ENCODE measurements at regions not wholly inside any gene's neighbourhood (a gene's known extent, or its start where the extent isn't known, plus 50 kb on each side); places are given as distances from the start of the nearest gene placed in this dataset.

DNA sequence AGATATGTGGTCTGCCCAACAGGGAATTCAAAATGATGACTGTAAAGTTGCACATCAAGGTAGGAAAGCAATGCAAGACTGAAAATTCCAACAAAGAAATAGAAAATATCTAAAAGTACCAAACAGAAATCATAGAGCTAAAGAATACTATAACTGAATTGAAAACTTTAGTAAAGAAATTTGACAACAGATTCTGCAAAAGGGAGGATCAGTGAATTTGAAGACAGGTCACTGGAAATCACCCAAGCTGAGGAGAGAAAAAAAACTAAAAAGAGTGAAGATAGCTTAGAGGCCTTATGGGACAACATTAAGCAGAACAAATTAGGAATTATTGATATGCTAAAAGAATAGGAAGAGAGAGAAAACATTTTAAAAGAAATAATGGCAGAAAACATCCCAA lies 240.6 kb downstream of the SNX13 start:
- TF ChIP-seq, protein P1, sequence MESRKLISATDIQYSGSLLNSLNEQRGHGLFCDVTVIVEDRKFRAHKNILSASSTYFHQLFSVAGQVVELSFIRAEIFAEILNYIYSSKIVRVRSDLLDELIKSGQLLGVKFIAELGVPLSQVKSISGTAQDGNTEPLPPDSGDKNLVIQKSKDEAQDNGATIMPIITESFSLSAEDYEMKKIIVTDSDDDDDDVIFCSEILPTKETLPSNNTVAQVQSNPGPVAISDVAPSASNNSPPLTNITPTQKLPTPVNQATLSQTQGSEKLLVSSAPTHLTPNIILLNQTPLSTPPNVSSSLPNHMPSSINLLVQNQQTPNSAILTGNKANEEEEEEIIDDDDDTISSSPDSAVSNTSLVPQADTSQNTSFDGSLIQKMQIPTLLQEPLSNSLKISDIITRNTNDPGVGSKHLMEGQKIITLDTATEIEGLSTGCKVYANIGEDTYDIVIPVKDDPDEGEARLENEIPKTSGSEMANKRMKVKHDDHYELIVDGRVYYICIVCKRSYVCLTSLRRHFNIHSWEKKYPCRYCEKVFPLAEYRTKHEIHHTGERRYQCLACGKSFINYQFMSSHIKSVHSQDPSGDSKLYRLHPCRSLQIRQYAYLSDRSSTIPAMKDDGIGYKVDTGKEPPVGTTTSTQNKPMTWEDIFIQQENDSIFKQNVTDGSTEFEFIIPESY (IDR thresholded peaks at IDR 0.05; ENCODE audit: extremely low read depth, insufficient replicate concordance, low read length), result no peak
- no peak for TF ChIP-seq EZH2phosphoT487 (IDR thresholded peaks at IDR 0.05; ENCODE audit: borderline replicate concordance)
- no peak for TF ChIP-seq ZNF274 (IDR thresholded peaks at IDR 0.05; ENCODE audit: low read depth, low read length)
- TF ChIP-seq POLR2A (IDR thresholded peaks at IDR 0.05; ENCODE audit: borderline replicate concordance, extremely low read depth, insufficient read depth, insufficient read length), result no peak
- no peak for TF ChIP-seq POLR2AphosphoS5 (IDR thresholded peaks at IDR 0.05; ENCODE audit: low read depth, low read length)
- TF ChIP-seq, protein P2, sequence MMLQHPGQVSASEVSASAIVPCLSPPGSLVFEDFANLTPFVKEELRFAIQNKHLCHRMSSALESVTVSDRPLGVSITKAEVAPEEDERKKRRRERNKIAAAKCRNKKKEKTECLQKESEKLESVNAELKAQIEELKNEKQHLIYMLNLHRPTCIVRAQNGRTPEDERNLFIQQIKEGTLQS (IDR thresholded peaks at IDR 0.05), result no peak
- TF ChIP-seq, protein P3, sequence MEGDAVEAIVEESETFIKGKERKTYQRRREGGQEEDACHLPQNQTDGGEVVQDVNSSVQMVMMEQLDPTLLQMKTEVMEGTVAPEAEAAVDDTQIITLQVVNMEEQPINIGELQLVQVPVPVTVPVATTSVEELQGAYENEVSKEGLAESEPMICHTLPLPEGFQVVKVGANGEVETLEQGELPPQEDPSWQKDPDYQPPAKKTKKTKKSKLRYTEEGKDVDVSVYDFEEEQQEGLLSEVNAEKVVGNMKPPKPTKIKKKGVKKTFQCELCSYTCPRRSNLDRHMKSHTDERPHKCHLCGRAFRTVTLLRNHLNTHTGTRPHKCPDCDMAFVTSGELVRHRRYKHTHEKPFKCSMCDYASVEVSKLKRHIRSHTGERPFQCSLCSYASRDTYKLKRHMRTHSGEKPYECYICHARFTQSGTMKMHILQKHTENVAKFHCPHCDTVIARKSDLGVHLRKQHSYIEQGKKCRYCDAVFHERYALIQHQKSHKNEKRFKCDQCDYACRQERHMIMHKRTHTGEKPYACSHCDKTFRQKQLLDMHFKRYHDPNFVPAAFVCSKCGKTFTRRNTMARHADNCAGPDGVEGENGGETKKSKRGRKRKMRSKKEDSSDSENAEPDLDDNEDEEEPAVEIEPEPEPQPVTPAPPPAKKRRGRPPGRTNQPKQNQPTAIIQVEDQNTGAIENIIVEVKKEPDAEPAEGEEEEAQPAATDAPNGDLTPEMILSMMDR (IDR thresholded peaks at IDR 0.05 in 2 of 3, conservative IDR thresholded peaks at IDR 0.05 in 1 of 3; ENCODE audit: borderline replicate concordance in 1 of 3, insufficient read depth in 1 of 3, low read depth in 2 of 3, low read length in 2 of 3), result no peak
